ENCODE measurements at regions not wholly inside any gene's neighbourhood (a gene's known extent, or its start where the extent isn't known, plus 50 kb on each side); places are given as distances from the start of the nearest gene placed in this dataset.

DNA sequence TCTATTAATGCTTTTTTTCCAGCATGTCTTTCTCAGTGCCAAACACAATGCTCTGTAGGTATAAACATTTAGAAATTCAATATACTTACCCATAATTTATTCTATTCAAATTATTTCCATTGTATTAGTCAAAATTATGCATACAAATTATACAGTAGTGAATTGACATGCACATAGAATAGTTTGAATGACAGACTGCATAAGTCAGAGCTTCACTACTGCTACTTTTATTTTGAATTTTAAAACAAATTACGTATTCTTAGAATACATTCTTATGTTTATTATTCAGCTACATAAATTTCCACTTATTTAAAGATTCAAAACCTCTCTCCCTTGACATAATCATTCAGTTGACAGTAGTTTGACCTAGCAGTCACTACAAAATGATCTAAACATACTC lies 808.0 kb upstream of the CCDC179 start:
- H3K4me3 Mint-ChIP-seq = no peak overlapping the region
- H3K9me3 Mint-ChIP-seq = peaks cover 12% of the 10 kb centered on the region
- no peaks in the 10 kb centered on the region for H3K36me3 Mint-ChIP-seq
- H3K4me1 Mint-ChIP-seq = peaks cover under 1% of the 10 kb centered on the region
- TF ChIP-seq, protein P1, sequence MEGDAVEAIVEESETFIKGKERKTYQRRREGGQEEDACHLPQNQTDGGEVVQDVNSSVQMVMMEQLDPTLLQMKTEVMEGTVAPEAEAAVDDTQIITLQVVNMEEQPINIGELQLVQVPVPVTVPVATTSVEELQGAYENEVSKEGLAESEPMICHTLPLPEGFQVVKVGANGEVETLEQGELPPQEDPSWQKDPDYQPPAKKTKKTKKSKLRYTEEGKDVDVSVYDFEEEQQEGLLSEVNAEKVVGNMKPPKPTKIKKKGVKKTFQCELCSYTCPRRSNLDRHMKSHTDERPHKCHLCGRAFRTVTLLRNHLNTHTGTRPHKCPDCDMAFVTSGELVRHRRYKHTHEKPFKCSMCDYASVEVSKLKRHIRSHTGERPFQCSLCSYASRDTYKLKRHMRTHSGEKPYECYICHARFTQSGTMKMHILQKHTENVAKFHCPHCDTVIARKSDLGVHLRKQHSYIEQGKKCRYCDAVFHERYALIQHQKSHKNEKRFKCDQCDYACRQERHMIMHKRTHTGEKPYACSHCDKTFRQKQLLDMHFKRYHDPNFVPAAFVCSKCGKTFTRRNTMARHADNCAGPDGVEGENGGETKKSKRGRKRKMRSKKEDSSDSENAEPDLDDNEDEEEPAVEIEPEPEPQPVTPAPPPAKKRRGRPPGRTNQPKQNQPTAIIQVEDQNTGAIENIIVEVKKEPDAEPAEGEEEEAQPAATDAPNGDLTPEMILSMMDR (IDR thresholded peaks at IDR 0.05; ENCODE audit: unreplicated experiment) = no peak
- H3K27ac Mint-ChIP-seq = no peak overlapping the region
- DNase-seq (ENCODE audit: low spot score in 2 of 2, unreplicated experiment in 2 of 2) = no peak
- no peaks in the 10 kb centered on the region for H3K27me3 Mint-ChIP-seq (ENCODE audit: low read depth)

DNA sequence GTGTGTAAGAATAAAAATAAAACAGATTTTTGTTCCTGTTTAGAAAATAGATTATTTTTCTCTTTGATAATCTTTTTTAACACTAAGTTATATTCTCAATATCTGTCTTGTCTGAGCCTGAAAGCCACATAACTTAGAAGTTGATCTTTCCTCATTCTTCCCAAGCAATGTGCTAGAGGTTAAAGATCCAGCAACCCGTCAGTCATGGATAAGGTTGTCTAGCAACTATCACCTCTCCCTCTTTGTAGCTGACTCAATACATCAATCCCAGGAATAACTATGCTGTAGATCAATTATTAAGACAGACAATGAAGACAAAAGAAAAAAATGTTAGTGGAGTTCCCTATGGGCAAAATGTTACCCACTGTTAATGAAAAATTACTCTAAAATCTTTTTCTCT lies 813.1 kb upstream of the CCDC179 start:
- TF ChIP-seq, protein P1 (IDR thresholded peaks at IDR 0.05; ENCODE audit: unreplicated experiment) = no peak
- Mint-ChIP-seq H3K27me3 (ENCODE audit: low read depth) (no peaks in the 10 kb centered on the region), H3K4me1 (peaks cover 2% of the 10 kb centered on the region), H3K27ac (no peak overlapping the region), H3K36me3 (no peaks in the 10 kb centered on the region), H3K4me3 (no peak overlapping the region), H3K9me3 (no peaks in the 10 kb centered on the region)
- DNase-seq (ENCODE audit: low spot score in 2 of 2, unreplicated experiment in 2 of 2) = no peak

DNA sequence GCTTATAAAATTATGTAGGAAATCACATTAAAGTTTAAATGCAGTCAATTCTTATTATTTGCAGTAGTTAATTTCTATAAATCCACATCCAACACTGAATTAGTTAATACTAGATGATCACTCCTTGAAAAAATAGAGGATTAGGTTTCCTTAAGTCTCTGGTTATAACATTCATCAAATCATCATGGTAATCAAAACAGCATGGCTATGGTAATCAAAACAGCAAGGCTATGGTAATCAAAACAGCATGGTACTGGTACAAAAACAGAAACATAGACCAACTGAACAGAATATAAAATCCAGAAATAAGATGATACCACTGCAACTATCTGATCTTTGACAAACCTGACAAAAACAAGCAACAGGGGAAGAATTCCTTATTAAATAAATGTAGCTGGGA lies 814.6 kb upstream of the CCDC179 start:
- no peaks in the 10 kb centered on the region for H3K9me3 Mint-ChIP-seq
- TF ChIP-seq, protein P1 (IDR thresholded peaks at IDR 0.05; ENCODE audit: unreplicated experiment) = no peak
- H3K27me3 Mint-ChIP-seq (ENCODE audit: low read depth) = no peaks in the 10 kb centered on the region

DNA sequence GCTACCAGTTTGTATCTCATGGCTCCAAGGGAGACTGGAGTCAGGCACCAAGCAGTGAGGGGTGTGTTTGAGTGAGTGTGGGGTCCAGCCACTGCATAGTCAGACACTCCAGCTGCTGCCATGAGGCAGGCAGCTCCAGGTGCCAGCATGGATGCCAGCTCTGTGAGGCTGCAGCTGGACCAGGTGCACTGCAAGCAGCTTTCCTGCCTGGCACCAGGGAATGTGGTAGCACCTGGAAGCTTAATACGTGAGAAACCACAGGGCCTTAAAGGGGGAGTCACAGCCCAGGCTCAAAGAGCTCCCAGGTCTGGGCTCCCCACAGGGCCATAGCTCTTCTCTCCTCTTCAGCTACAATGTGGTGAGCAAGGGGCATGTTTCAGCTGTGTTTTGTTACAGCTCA lies 817.8 kb upstream of the LUZP2 start:
- Mint-ChIP-seq H3K36me3 (no peaks in the 10 kb centered on the region), H3K27ac (no peak overlapping the region), H3K4me1 (peaks cover 3% of the 10 kb centered on the region), H3K4me3 (no peak overlapping the region), H3K27me3 (ENCODE audit: low read depth) (no peaks in the 10 kb centered on the region), H3K9me3 (no peaks in the 10 kb centered on the region)
- DNase-seq (ENCODE audit: low spot score in 2 of 2, unreplicated experiment in 2 of 2) = no peak
- TF ChIP-seq, protein P1 (IDR thresholded peaks at IDR 0.05; ENCODE audit: unreplicated experiment) = no peak

More for the DNA sequence above, 814.6 kb upstream of the CCDC179 start:
- no peak overlapping the region for H3K4me3 Mint-ChIP-seq
- H3K4me1 Mint-ChIP-seq = peaks cover 2% of the 10 kb centered on the region
- no peak overlapping the region for H3K27ac Mint-ChIP-seq
- no peak for DNase-seq (ENCODE audit: low spot score in 2 of 2, unreplicated experiment in 2 of 2)
- H3K36me3 Mint-ChIP-seq = no peaks in the 10 kb centered on the region

DNA sequence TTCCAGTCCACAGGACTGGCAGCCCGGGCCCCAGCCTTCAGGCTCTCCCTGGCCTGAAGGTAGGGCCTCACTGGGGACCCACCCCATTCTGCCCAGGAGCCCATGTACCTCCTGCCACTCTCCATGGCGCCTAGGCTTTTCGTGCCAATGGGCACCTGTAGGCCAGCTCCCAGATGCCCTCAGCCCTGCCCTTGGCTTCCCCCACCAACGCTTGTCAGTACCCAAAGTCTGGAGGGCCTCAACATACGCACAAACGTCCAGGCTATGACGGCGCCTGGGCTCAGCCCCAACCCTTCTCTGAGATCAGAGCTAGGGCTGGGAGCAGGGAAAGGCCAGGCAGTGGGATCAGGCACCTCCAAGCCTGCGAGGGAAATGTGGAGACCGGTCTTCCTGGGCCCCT lies 816.9 kb upstream of the LUZP2 start:
- Mint-ChIP-seq H3K27me3 (ENCODE audit: low read depth) (no peaks in the 10 kb centered on the region), H3K27ac (no peak overlapping the region), H3K4me1 (peaks cover 3% of the 10 kb centered on the region), H3K9me3 (no peaks in the 10 kb centered on the region), H3K4me3 (no peak overlapping the region), H3K36me3 (no peaks in the 10 kb centered on the region)
- TF ChIP-seq, protein P1 (IDR thresholded peaks at IDR 0.05; ENCODE audit: unreplicated experiment) = no peak
- no peak for DNase-seq (ENCODE audit: low spot score in 2 of 2, unreplicated experiment in 2 of 2)
